PFSK-1 (cell line): ENCODE measurements at regions not wholly inside any gene's neighbourhood (a gene's known extent, or its start where the extent isn't known, plus 50 kb on each side); places are given as distances from the start of the nearest gene placed in this dataset.

Source experiments
- POLR2AphosphoS5 ChIP-seq: IDR thresholded peaks from 2 replicates; pipeline ENCODE4 v1.6.1; 2012; ENCODE audit warnings: low read depth, mild to moderate bottlenecking, control low read depth, low read length, moderate library complexity
- SIN3A ChIP-seq: IDR thresholded peaks from 2 replicates; pipeline ENCODE4 v1.6.1; 2012; ENCODE audit warnings: mild to moderate bottlenecking, low read length, moderate library complexity, borderline replicate concordance; ENCODE audit not compliant: insufficient read depth
- TF ChIP-seq, protein P1 (sequence below), 2 experiments: IDR thresholded peaks; 2 replicates each; pipeline versions ENCODE4 v1.6.1 to v1.8.0; 2011 to 2012; ENCODE audit warnings: low read depth in 2 of 2, low read length in 2 of 2, control low read depth in 1 of 2, inconsistent platforms in 1 of 2, mild to moderate bottlenecking in 1 of 2, moderate library complexity in 1 of 2; ENCODE audit not compliant: insufficient read depth in 1 of 2

DNA sequence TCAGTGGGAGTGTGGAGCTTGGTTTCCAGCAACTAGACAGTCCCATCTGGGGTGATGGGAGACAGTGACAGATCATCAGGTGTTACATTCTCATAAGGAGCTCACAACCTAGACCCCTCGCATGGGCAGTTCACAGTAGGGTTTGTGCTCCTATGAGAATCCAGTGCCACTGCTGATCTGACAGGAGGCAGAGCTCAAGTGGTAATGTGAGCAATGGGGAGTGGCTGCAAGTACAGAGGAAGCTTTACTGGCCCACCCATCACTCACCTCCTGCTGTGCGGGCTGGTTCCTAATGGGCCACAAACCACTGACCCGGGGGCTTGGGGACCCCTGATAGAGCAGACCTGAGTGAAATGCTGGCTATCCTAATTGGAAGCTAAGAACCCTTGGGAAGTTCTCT lies 242.8 kb downstream of the BAMBI start:
- TF ChIP-seq SIN3A (no peak), POLR2AphosphoS5 (no peak)
- TF ChIP-seq, protein P1, sequence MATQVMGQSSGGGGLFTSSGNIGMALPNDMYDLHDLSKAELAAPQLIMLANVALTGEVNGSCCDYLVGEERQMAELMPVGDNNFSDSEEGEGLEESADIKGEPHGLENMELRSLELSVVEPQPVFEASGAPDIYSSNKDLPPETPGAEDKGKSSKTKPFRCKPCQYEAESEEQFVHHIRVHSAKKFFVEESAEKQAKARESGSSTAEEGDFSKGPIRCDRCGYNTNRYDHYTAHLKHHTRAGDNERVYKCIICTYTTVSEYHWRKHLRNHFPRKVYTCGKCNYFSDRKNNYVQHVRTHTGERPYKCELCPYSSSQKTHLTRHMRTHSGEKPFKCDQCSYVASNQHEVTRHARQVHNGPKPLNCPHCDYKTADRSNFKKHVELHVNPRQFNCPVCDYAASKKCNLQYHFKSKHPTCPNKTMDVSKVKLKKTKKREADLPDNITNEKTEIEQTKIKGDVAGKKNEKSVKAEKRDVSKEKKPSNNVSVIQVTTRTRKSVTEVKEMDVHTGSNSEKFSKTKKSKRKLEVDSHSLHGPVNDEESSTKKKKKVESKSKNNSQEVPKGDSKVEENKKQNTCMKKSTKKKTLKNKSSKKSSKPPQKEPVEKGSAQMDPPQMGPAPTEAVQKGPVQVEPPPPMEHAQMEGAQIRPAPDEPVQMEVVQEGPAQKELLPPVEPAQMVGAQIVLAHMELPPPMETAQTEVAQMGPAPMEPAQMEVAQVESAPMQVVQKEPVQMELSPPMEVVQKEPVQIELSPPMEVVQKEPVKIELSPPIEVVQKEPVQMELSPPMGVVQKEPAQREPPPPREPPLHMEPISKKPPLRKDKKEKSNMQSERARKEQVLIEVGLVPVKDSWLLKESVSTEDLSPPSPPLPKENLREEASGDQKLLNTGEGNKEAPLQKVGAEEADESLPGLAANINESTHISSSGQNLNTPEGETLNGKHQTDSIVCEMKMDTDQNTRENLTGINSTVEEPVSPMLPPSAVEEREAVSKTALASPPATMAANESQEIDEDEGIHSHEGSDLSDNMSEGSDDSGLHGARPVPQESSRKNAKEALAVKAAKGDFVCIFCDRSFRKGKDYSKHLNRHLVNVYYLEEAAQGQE (IDR thresholded peaks at IDR 0.05; ENCODE audit: insufficient read depth in 1 of 2, low read depth in 2 of 2, low read length in 2 of 2): no peak
